H9 (cell line): ENCODE measurements at regions not wholly inside any gene's neighbourhood (a gene's known extent, or its start where the extent isn't known, plus 50 kb on each side); places are given as distances from the start of the nearest gene placed in this dataset.

ENCODE experiments used
- DNase-seq: peaks from one replicate; pipeline ENCODE4 v3.0.0-alpha.2; 2017
- H2AFZ ChIP-seq: one replicate; pipeline ENCODE4 v1.6.1; 2013; ENCODE audit warnings: mild to moderate bottlenecking, low read length, control low read depth, moderate library complexity
- H2AK5ac ChIP-seq: 2 replicates; pipeline ENCODE4 v1.6.1; 2013; ENCODE audit warnings: low read length, control low read depth, mixed read lengths; ENCODE audit not compliant: insufficient read length
- H2BK120ac ChIP-seq: one replicate; pipeline ENCODE4 v1.6.1; 2013; ENCODE audit warnings: low read depth, mild to moderate bottlenecking, low read length, control low read depth, inconsistent platforms; ENCODE audit not compliant: poor library complexity, severe bottlenecking
- H2BK12ac ChIP-seq: 2 replicates; pipeline ENCODE4 v1.6.1; 2013; ENCODE audit warnings: low read length, control low read depth, mixed read lengths, low read depth; ENCODE audit not compliant: insufficient read length
- H2BK15ac ChIP-seq: 2 replicates; pipeline ENCODE4 v1.6.1; 2013; ENCODE audit warnings: low read depth, low read length, control low read depth
- H2BK20ac ChIP-seq: one replicate; pipeline ENCODE4 v1.6.1; 2013; ENCODE audit warnings: low read depth, mild to moderate bottlenecking, low read length, control low read depth, inconsistent platforms; ENCODE audit not compliant: poor library complexity, severe bottlenecking
- H2BK5ac ChIP-seq: 2 replicates; pipeline ENCODE4 v1.6.1; 2013; ENCODE audit warnings: low read length, control low read depth, mixed read lengths; ENCODE audit not compliant: insufficient read length
- H3K14ac ChIP-seq: 2 replicates; pipeline ENCODE4 v1.6.1; 2013; ENCODE audit warnings: low read length, control low read depth; ENCODE audit not compliant: insufficient read depth
- H3K18ac ChIP-seq: 2 replicates; pipeline ENCODE4 v1.6.1; 2013; ENCODE audit warnings: low read depth, mild to moderate bottlenecking, mixed read lengths, low read length, control low read depth; ENCODE audit not compliant: insufficient read length
- H3K23ac ChIP-seq: 2 replicates; pipeline ENCODE4 v1.6.1; 2013; ENCODE audit warnings: low read length, control low read depth, mixed read lengths, low read depth; ENCODE audit not compliant: insufficient read length
- H3K23me2 ChIP-seq: 2 replicates; pipeline ENCODE4 v1.6.1; 2013; ENCODE audit warnings: low read depth, mild to moderate bottlenecking, mixed read lengths, low read length, control low read depth; ENCODE audit not compliant: insufficient read length, poor library complexity, severe bottlenecking
- H3K27ac ChIP-seq: 2 replicates; pipeline ENCODE4 v1.5.1; 2013; ENCODE audit warnings: low read length, control low read depth, mixed read lengths, low read depth; ENCODE audit not compliant: insufficient read length
- H3K27me3 ChIP-seq: 2 replicates; pipeline ENCODE4 v1.6.1; 2013; ENCODE audit warnings: low read length, control low read depth, inconsistent platforms; ENCODE audit not compliant: insufficient read depth
- H3K4ac ChIP-seq: 2 replicates; pipeline ENCODE4 v1.6.1; 2013; ENCODE audit warnings: low read depth, mild to moderate bottlenecking, control low read depth, inconsistent platforms, low read length, moderate library complexity
- H3K4me1 ChIP-seq: 2 replicates; pipeline ENCODE4 v1.6.1; 2013; ENCODE audit warnings: low read length, control low read depth, inconsistent platforms; ENCODE audit not compliant: insufficient read depth
- H3K4me2 ChIP-seq: 2 replicates; pipeline ENCODE4 v1.6.1; 2013; ENCODE audit warnings: low read length, control low read depth, mixed read lengths; ENCODE audit not compliant: insufficient read length, insufficient read depth
- H3K56ac ChIP-seq: 2 replicates; pipeline ENCODE4 v1.6.1; 2013; ENCODE audit warnings: low read depth, mild to moderate bottlenecking, mixed read lengths, low read length, control low read depth; ENCODE audit not compliant: insufficient read length
- H3K79me1 ChIP-seq: 2 replicates; pipeline ENCODE4 v1.6.1; 2013; ENCODE audit warnings: low read depth, mild to moderate bottlenecking, moderate library complexity, low read length, control low read depth, inconsistent platforms; ENCODE audit not compliant: insufficient read depth, poor library complexity, severe bottlenecking
- H3K79me2 ChIP-seq: 2 replicates; pipeline ENCODE4 v1.6.1; 2013; ENCODE audit warnings: low read length, control low read depth, inconsistent platforms; ENCODE audit not compliant: insufficient read depth
- H3K9ac ChIP-seq: 2 replicates; pipeline ENCODE4 v1.6.1; 2013; ENCODE audit warnings: low read length, control low read depth, mixed read lengths; ENCODE audit not compliant: insufficient read length; ENCODE audit errors: extremely low read depth
- H3K9me3 ChIP-seq: one replicate; pipeline ENCODE4 v1.6.1; 2013; ENCODE audit warnings: low read depth, low read length, inconsistent platforms; ENCODE audit not compliant: control insufficient read depth
- H3T11ph ChIP-seq: one replicate; pipeline ENCODE4 v1.6.1; 2013; ENCODE audit warnings: mild to moderate bottlenecking, low read length, control low read depth, inconsistent platforms
- H4K20me1 ChIP-seq: one replicate; pipeline ENCODE4 v1.6.1; 2013; ENCODE audit not compliant: control insufficient read depth, insufficient read length, insufficient read depth
- H4K5ac ChIP-seq: 2 replicates; pipeline ENCODE4 v1.6.1; 2013; ENCODE audit warnings: low read depth, mild to moderate bottlenecking, mixed read lengths, low read length, control low read depth; ENCODE audit not compliant: insufficient read length
- H4K8ac ChIP-seq: replicated peaks from 2 replicates; pipeline ENCODE4 v1.6.1; 2013; ENCODE audit warnings: low read length, control low read depth, mixed read lengths, low read depth; ENCODE audit not compliant: insufficient read length
- H4K91ac ChIP-seq: 2 replicates; pipeline ENCODE4 v1.6.1; 2013; ENCODE audit warnings: low read depth, mild to moderate bottlenecking, moderate library complexity, mixed read lengths, low read length, control low read depth; ENCODE audit not compliant: insufficient read length
- H3K27ac Mint-ChIP-seq, 3 experiments: 2 replicates in 2 of 3; 3 replicates in 1 of 3; pipeline ENCODE4 v1.8.0; 2020 to 2021; ENCODE audit warnings: mixed read lengths in 3 of 3, mild to moderate bottlenecking in 1 of 3, moderate library complexity in 1 of 3
- H3K27me3 Mint-ChIP-seq: 2 replicates; pipeline ENCODE4 v1.8.0; 2021; ENCODE audit warnings: low read depth, mild to moderate bottlenecking, moderate library complexity, mixed read lengths
- H3K36me3 Mint-ChIP-seq, 3 experiments: 2 replicates in 2 of 3; 3 replicates in 1 of 3; pipeline ENCODE4 v1.8.0; 2020 to 2021; ENCODE audit warnings: low read depth in 3 of 3, mixed read lengths in 3 of 3; ENCODE audit not compliant: insufficient read depth in 1 of 3
- H3K4me1 Mint-ChIP-seq, 2 experiments: 2 replicates each; pipeline ENCODE4 v1.8.0; 2020; ENCODE audit warnings: mixed read lengths in 2 of 2
- H3K4me3 Mint-ChIP-seq, 2 experiments: 2 replicates in 1 of 2; 3 replicates in 1 of 2; pipeline ENCODE4 v1.8.0; 2020 to 2021; ENCODE audit warnings: mild to moderate bottlenecking in 2 of 2, mixed read lengths in 2 of 2, moderate library complexity in 1 of 2
- H3K9me3 Mint-ChIP-seq, 2 experiments: 2 replicates in 1 of 2; 3 replicates in 1 of 2; pipeline ENCODE4 v1.8.0; 2020; ENCODE audit warnings: mild to moderate bottlenecking in 2 of 2, mixed read lengths in 2 of 2, moderate library complexity in 1 of 2
- WGBS: extraction: QIAGEN DNeasy Blood & Tissue Kit; methylation state at CpG from one replicate; pipeline ENCODE4 v1.1.7; 2013; ENCODE audit warnings: missing lambda C conversion rate, low lambda C conversion rate, mixed read lengths; ENCODE audit not compliant: insufficient read length; ENCODE audit errors: extremely low coverage; 5-methylcytosine and 5-hydroxymethylcytosine counted together
- TF ChIP-seq, protein P1 (sequence below): fragments of 200-600 bp; sonication (generic); conservative IDR thresholded peaks from 3 replicates; pipeline ENCODE4 v1.8.0; 2021; ENCODE audit warnings: antibody characterized with exemption, mild to moderate bottlenecking

DNA sequence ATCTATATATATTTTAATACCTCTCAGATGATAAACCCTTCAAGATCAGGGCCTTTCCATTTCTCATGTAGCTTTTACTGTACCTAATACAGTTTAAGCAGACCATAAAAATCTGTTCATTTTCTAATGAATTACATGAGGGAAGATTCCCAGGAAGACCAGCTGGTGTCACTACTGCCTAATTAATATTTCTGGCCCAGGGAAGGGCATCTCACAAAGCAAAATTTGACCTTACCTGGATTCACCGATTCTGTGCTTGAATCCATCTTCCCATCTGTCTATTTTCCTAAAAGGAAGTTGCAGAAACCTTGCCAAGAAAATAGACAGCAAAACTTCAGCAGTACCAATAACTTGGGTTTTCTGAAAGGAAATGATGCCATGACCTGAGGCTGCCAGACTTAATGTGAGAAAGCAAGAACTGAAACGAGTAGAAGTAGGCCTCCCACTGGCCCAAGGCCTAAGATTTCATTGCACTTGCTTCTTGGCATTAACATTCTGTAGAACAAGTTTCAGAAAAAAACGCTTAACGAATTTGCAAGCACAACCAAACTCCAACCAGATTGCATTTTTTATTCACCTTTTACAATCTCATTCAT is 83.0 kb upstream of the GLIS3 start:
- Histone ChIP-seq H2AK5ac (no peak overlapping the region), H4K8ac (no peak overlapping the region), H3K14ac (no peak overlapping the region), H4K91ac (no peak overlapping the region), H3K18ac (no peak overlapping the region), H3T11ph (no peak overlapping the region), H3K9me3 (no peaks in the 10 kb centered on the region), H2BK15ac (no peak overlapping the region), H3K9ac (no peak overlapping the region), H3K4me1 (no peaks in the 10 kb centered on the region), H2BK120ac (no peak overlapping the region), H2BK20ac (no peak overlapping the region), H3K27ac (no peak overlapping the region), H3K56ac (no peak overlapping the region), H3K79me2 (no peaks in the 10 kb centered on the region), H4K20me1 (no peaks in the 10 kb centered on the region), H3K79me1 (no peaks in the 10 kb centered on the region), H3K23me2 (no peaks in the 10 kb centered on the region), H3K27me3 (no peaks in the 10 kb centered on the region), H2AFZ (peak overlapping the region; percentile 78), H3K4ac (no peak overlapping the region), H2BK5ac (no peak overlapping the region), H3K4me2 (no peak overlapping the region), H4K5ac (no peak overlapping the region), H3K23ac (no peak overlapping the region), H2BK12ac (no peak overlapping the region)
- Mint-ChIP-seq H3K27ac (no peak overlapping the region), H3K36me3 (no peaks in the 10 kb centered on the region), H3K27me3 (no peaks in the 10 kb centered on the region), H3K9me3 (no peaks in the 10 kb centered on the region), H3K4me1 (peaks cover 0 to 2% of the 10 kb centered on the region in 2 experiments; a peak in 1 of 4 replicates), H3K4me3 (no peak overlapping the region)
- WGBS = no CpG with 5 or more reads among the region's 4 CpGs
- TF ChIP-seq, protein P1, sequence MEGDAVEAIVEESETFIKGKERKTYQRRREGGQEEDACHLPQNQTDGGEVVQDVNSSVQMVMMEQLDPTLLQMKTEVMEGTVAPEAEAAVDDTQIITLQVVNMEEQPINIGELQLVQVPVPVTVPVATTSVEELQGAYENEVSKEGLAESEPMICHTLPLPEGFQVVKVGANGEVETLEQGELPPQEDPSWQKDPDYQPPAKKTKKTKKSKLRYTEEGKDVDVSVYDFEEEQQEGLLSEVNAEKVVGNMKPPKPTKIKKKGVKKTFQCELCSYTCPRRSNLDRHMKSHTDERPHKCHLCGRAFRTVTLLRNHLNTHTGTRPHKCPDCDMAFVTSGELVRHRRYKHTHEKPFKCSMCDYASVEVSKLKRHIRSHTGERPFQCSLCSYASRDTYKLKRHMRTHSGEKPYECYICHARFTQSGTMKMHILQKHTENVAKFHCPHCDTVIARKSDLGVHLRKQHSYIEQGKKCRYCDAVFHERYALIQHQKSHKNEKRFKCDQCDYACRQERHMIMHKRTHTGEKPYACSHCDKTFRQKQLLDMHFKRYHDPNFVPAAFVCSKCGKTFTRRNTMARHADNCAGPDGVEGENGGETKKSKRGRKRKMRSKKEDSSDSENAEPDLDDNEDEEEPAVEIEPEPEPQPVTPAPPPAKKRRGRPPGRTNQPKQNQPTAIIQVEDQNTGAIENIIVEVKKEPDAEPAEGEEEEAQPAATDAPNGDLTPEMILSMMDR = peak; percentile 77
- no peak for DNase-seq
